HG02610 (cell line): ENCODE measurements at regions not wholly inside any gene's neighbourhood (a gene's known extent, or its start where the extent isn't known, plus 50 kb on each side); places are given as distances from the start of the nearest gene placed in this dataset.
A peak's percentile ranks its signal among the peaks of the same experiment; 100 is the strongest.

Experiments used
- ATAC-seq: cut with Tn5 transposase; IDR thresholded peaks from one replicate; pipeline ENCODE4 v1.9.1; 2021; ENCODE audit warnings: mild to moderate bottlenecking, moderate library complexity; ENCODE audit not compliant: unreplicated experiment

- no peak for ATAC-seq
Observed at GRCh38 chr3:27861046-27862036, 139.2 kb upstream of the EOMES start.

- ATAC-seq: no peak
Observed at GRCh38 chr3:27865731-27866130, 143.6 kb upstream of the EOMES start.

GRCh38 chr3:27869152-27869551 is 147.0 kb upstream of the EOMES start:
- no peak for ATAC-seq

GRCh38 chr3:27877061-27878013 is 155.2 kb upstream of the EOMES start:
- ATAC-seq: no peak

GRCh38 chr3:27878014-27878383 is 155.9 kb upstream of the EOMES start:
- no peak for ATAC-seq

GRCh38 chr3:27880969-27881892 is 159.1 kb upstream of the EOMES start:
- ATAC-seq: peak; percentile 35

GRCh38 chr3:27883266-27883665 is 161.1 kb upstream of the EOMES start:
- no peak for ATAC-seq

- ATAC-seq: no peak
Observed at GRCh38 chr3:27885641-27886040, 163.5 kb upstream of the EOMES start.

GRCh38 chr3:27888562-27888961 is 166.4 kb upstream of the EOMES start:
- no peak for ATAC-seq

GRCh38 chr3:27889745-27890144 is 167.6 kb upstream of the EOMES start:
- no peak for ATAC-seq

- ATAC-seq: no peak
Observed at GRCh38 chr3:27900316-27900715, 178.2 kb upstream of the EOMES start.

- ATAC-seq: no peak
Observed at GRCh38 chr3:27903446-27903845, 181.3 kb upstream of the EOMES start.

GRCh38 chr3:27905625-27906024 is 183.5 kb upstream of the EOMES start:
- no peak for ATAC-seq

GRCh38 chr3:27907148-27907547 is 185.0 kb upstream of the EOMES start:
- ATAC-seq: no peak

GRCh38 chr3:27907929-27908328 is 185.8 kb upstream of the EOMES start:
- ATAC-seq: no peak

- ATAC-seq: no peak
Observed at GRCh38 chr3:27910456-27910855, 188.3 kb upstream of the EOMES start.

GRCh38 chr3:27914199-27914598 is 192.1 kb upstream of the EOMES start:
- no peak for ATAC-seq

- ATAC-seq: no peak
Observed at GRCh38 chr3:27923349-27924068, 201.4 kb upstream of the EOMES start.

GRCh38 chr3:27927882-27928281 is 205.8 kb upstream of the EOMES start:
- peak; percentile 50 for ATAC-seq
